Prostate gland (tissue), 2 donors: ENCODE measurements at regions not wholly inside any gene's neighbourhood (a gene's known extent, or its start where the extent isn't known, plus 50 kb on each side); places are given as distances from the start of the nearest gene placed in this dataset.

Source experiments
- CTCF ChIP-seq, 4 experiments: fragments of 200-600 bp in 2 of 4; fragments of 450-650 bp in 2 of 4; sonication (generic) in 2 of 4; IDR thresholded peaks; 1 replicate in 3 of 4; 2 replicates in 1 of 4; pipeline ENCODE4 v1.5.1; 2016 to 2019; ENCODE audit warnings: antibody characterized with exemption in 4 of 4, mild to moderate bottlenecking in 2 of 4, moderate library complexity in 2 of 4
- POLR2A ChIP-seq: fragments of 450-650 bp; IDR thresholded peaks from one replicate; pipeline ENCODE4 v1.6.1; 2016; ENCODE audit warnings: antibody characterized with exemption, mild to moderate bottlenecking

- TF ChIP-seq CTCF (IDR thresholded peaks at IDR 0.05), result no peak
- TF ChIP-seq POLR2A, result no peak
Observed at GRCh38 chr15:59948924-59949613, 55.0 kb upstream of the FOXB1 start.
